GM19372 (cell line): ENCODE measurements at regions not wholly inside any gene's neighbourhood (a gene's known extent, or its start where the extent isn't known, plus 50 kb on each side); places are given as distances from the start of the nearest gene placed in this dataset.
"Not testable (repeated sequence)": the region's sequence is repeated elsewhere in the genome, so short reads cannot be mapped to it uniquely, and the experiment has no call there.

Experiments
- ATAC-seq: cut with Tn5 transposase; IDR thresholded peaks from one replicate; pipeline ENCODE4 v1.9.1; 2021; ENCODE audit warnings: mild to moderate bottlenecking, low read depth, moderate library complexity; ENCODE audit not compliant: unreplicated experiment

GRCh38 chr13:21260561-21261290 is 84.3 kb downstream of the MRPL57 start:
- ATAC-seq, result not testable (repeated sequence)

GRCh38 chr13:21261487-21262216 is 85.2 kb downstream of the MRPL57 start:
- not testable (repeated sequence) for ATAC-seq

DNA sequence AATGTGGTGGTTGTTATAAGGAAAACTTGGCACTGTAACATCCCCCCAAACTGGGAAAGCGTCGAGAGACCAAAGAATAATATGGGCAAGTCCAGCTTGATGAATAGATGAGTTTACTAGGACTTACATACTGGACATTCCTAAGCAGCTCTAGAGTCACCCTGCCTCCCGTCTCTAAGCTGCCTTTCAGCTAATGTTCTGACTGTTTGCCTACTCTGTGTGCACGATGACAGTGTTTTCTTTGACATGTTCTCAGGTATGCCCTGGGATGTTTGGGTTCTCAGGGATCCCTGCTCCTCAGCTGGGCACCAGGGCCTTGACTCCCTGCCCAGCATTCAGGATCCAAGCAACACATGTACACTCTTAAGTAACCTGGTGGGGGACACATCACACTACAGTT is 87.5 kb downstream of the MRPL57 start:
- not testable (repeated sequence) for ATAC-seq

- not testable (repeated sequence) for ATAC-seq
Measured at GRCh38 chr13:21268485-21268884, 92.0 kb downstream of the MRPL57 start.

DNA sequence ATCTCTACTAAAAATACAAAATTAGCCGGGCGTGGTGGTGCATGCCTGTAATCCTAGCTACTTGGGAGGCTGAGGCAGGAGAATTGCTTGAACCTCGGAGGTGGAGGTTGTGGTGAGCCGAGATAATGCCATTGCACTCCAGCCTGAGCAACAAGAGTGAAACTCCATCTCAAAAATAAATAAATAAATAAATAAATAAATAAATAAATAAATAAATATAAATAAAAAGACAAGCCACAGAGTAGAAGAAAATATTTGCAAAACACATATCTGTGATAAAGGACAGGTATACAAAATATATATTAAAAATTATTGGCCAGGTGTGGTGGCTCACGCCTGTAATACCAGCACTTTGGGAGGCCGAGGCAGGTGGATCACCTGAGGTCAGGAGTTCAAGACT is 96.0 kb downstream of the MRPL57 start:
- ATAC-seq, result not testable (repeated sequence)

DNA sequence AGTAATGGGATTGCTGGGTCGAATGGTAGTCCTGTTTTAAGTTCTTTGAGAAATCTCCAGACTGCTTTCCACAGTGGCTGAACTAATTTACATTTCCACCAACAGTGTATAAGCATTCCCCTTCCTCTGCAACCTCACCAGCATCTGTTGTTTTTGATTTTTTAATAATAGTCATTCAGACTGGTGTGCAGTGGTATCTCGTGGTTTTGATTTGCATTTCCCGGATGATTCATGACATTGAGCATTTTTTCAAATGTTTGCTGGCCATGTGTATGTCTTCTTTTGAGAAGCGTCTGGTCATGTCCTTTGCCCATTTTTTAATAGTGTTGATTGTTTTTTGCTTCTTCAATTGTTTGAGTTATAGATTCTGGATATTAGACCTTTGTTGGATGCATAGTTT is 98.0 kb downstream of the MRPL57 start:
- not testable (repeated sequence) for ATAC-seq

- no peak for ATAC-seq
Measured at GRCh38 chr13:21282065-21282464, 105.6 kb downstream of the MRPL57 start.

DNA sequence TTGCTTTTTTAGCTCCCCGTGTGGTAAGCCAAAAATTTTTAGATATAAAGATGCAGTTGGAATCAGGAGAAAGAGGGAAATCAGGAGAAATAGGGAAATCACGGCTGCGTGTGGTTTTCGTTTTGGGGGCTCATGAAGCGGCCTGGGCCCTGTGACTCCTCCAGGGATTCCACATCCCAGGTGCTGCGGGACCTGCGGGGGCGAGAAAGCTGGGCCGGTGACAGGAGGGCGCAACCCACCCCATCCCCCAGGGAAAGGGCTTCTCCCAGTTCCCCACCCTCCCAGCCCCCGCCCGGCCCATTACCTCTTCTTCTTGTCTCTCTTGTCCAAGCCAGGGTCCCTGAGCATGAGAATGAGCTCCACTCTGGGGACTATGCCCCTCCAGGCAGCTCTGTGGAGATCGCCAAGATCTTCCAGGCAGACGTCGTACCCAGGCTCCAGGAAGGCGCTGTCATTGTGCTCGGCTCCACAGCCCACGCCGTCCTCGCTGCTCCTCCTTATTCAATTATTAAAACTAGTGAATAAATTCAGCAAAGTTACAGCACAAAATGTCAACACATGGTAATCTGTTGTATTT is 111.0 kb downstream of the MRPL57 start:
- ATAC-seq, result no peak

DNA sequence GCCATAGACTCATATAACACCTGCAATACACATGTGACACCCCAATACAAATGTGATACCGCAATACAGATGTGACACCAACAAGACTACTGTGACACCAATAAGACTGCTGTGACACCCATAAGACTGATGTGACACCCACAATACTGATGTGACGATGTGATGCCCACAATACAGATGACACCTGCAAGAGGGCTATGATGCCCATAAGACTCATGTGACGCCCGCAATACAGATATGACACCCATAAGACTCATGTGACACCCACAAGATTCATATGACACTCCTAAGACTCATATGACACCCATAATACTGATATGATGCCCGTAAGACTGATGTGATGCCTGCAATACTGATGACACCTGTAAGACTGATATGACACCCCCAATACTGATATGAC is 113.0 kb downstream of the MRPL57 start:
- ATAC-seq, result no peak

DNA sequence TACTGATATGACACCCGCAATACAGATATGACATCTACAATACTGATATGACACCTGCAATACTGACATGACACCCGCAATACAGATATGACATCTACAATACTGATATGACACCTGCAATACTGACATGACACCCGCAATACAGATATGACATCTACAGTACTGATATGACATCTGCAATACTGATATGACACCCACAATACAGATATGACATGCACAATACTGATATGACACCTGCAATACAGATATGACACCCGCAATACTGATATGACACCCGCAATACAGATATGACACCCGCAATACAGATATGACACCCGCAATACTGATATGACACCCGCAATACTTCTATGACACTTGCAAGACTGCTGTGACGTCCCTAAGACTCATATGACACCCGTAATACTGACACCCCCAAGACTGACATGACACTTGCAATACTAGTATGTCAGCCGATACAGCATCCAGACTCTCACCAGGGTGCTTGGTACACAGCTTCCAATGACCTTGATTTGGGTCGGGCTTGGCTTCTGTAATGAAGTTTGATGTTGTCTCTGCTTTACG is 114.1 kb downstream of the MRPL57 start:
- not testable (repeated sequence) for ATAC-seq

DNA sequence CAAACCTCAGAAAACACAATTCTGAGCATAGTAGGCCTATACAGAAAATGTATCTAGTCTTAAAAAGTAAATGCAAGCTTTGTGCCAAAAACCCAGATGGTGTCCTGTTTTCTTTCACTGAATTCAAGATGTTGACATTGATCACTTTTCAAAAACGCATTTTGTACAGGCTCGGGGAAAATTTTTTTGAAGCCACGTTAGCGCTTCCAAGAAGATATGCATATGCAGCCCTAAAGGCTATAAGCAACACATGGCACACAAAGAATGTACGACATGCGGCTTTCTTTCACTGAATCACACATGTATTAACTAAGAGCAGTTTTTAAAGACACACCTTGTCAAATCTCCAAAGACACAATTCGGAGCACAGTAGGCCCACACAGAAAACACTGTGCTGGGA is 115.4 kb downstream of the MRPL57 start:
- no peak for ATAC-seq

- not testable (repeated sequence) for ATAC-seq
Measured at GRCh38 chr13:21296991-21297390, 120.5 kb downstream of the MRPL57 start.

DNA sequence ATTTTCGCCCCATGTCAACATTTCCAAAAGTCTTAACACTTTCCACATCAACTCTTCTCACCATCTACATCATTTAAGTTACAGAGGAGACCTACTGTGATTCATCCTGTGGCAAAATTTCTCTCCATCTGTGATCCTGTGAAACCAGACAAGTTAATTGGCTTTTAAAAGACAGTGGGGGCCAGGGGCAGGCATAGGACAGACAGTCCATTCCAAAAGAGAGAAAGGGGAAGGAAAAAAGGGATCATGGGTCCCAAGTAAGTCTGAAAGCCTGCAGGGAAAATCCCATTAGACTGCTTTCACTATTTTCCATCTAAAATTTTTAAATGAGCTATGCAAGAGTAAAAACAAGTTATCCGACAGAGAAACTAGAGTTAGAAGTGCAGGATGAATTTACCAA is 121.0 kb downstream of the MRPL57 start:
- no peak for ATAC-seq

GRCh38 chr13:21297914-21298831 is 121.7 kb downstream of the MRPL57 start:
- peak; percentile 87 for ATAC-seq

DNA sequence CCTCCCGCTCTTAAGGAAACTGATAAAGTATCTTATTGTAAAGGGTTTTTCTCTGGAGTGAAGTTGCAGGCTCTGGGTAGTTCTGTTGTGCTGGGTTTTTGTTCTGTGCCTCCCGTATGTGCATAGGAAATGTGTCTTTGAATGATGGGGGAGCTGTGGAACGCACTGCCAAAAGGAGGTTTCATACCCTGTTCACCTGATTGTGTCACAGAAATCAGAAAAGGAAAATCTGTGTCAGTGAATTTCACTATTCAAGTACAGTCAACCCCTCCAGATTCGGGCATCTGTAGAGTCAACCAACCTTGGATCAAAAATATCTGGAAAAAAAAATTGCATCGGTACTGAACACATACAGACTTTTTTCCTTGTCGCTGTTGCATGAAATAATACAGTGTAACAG is 127.8 kb downstream of the MRPL57 start:
- ATAC-seq, result no peak

GRCh38 chr13:21306300-21307073 is 130.0 kb downstream of the MRPL57 start:
- ATAC-seq, result not testable (repeated sequence)

GRCh38 chr13:21307158-21307557 is 130.7 kb downstream of the MRPL57 start:
- not testable (repeated sequence) for ATAC-seq

DNA sequence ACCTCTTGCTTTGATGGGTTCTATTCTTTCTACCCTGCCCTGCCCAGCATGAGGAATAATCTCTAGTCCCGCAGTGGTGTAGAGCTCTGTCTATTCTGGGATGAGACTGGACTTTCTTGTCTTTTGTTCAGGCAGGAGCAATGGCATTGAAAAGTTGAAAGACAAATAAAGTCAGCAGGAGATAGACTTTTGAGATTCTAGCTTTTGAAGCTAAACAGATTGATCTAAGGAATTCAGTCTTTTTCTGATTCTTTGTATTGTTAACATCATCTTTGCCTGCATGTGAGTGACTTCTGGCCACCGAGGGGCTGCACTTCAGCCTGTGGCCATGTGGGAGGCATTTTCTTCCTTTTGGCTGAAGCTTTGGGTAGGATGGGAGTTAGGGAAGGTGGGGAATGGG is 132.4 kb downstream of the MRPL57 start:
- ATAC-seq, result no peak

GRCh38 chr13:21309542-21310172 is 133.2 kb downstream of the MRPL57 start:
- ATAC-seq, result no peak
